ENCODE measurements at regions not wholly inside any gene's neighbourhood (a gene's known extent, or its start where the extent isn't known, plus 50 kb on each side); places are given as distances from the start of the nearest gene placed in this dataset.

DNA sequence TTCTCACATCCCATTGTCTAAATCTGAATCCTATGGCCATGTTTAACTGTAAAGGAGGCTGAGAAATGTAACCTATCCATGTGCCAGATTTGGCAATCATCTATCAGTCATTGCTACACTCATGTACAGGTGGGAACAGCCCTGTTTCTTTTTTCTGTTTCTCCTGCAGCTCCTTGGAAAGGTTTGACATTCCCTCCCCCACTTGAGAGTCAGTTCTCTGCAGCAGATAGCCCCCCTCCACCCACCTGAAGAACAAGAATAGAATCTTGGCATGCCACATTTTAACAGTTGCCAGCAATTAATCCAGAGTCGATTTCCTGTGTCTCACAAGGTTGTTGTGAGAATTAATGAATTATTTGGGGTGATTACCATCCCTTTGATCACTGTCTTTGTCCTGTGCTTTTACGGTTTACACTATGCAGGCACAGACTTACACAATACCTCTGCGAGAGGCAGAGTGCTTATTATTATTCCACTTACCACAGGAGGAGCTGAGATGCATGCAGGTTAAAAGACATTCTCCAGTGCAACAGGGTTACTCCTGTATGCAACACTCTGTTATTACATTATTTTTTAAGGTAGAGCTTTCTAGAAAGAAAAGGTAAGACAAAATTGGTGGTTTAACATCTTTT, 351.0 kb upstream of the THRB start:
- TF ChIP-seq EZH2 (IDR thresholded peaks at IDR 0.05; ENCODE audit: low read length): no peak
- TF ChIP-seq, protein P1, sequence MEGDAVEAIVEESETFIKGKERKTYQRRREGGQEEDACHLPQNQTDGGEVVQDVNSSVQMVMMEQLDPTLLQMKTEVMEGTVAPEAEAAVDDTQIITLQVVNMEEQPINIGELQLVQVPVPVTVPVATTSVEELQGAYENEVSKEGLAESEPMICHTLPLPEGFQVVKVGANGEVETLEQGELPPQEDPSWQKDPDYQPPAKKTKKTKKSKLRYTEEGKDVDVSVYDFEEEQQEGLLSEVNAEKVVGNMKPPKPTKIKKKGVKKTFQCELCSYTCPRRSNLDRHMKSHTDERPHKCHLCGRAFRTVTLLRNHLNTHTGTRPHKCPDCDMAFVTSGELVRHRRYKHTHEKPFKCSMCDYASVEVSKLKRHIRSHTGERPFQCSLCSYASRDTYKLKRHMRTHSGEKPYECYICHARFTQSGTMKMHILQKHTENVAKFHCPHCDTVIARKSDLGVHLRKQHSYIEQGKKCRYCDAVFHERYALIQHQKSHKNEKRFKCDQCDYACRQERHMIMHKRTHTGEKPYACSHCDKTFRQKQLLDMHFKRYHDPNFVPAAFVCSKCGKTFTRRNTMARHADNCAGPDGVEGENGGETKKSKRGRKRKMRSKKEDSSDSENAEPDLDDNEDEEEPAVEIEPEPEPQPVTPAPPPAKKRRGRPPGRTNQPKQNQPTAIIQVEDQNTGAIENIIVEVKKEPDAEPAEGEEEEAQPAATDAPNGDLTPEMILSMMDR (optimal IDR thresholded peaks at IDR 0.05 in 1 of 3, IDR thresholded peaks at IDR 0.05 in 1 of 3, conservative IDR thresholded peaks at IDR 0.05 in 1 of 3; ENCODE audit: extremely low read depth in 1 of 3, insufficient read depth in 2 of 3, low read length in 3 of 3): no peak
